ENCODE measurements at regions not wholly inside any gene's neighbourhood (a gene's known extent, or its start where the extent isn't known, plus 50 kb on each side); places are given as distances from the start of the nearest gene placed in this dataset.

GRCh38 chr2:21253311-21254027 is 129.7 kb downstream of the TDRD15 start:
- no peak for DNase-seq (ENCODE audit: low read depth in 2 of 2, low spot score in 1 of 2)

DNA sequence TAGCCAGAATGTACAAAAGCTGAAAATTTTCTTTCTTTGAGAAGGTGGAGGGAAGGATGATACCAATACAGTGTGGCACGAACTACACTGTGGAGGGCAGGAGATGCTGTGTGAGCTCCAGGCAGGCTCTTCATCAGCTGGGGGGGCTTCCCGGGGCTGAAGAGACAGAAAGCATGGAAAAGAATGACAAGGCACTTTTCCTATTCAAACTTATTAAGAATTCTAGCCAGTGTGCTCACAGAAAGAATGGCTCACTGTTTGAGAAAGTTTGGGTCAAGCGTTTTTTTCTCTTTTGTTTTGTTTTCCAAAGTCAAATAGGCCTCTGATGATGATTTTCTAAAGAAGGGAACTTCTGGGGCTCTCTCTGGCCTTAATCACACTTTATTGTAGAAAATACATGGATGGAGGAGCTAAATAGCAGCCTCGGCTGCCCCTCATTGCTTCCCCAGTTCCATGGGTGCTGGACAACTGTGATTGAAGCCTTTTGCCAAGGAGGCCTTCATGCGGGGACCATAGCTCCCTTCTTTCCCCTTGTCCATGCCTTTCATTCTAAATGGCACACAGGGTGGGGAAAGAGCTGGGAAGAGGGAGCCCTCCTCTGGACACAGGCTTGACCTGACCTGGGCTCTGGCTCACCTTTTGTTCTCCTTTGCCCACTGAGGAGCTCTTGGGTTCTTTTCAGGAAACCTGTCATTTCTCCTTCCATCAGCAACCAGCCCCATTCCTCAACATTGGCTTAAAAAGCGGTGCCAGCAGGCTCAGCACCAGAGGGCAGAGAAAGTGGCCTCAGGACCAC is 130.6 kb downstream of the TDRD15 start:
- DNase-seq (ENCODE audit: low read depth in 2 of 2, low spot score in 1 of 2), result no peak

- DNase-seq (ENCODE audit: low read depth in 2 of 2, low spot score in 1 of 2), result no peak
Measured at GRCh38 chr2:21256006-21256405, 132.2 kb downstream of the TDRD15 start.

- no peak for DNase-seq (ENCODE audit: low read depth in 2 of 2, low spot score in 1 of 2)
Measured at GRCh38 chr2:21257621-21258020, 133.9 kb downstream of the TDRD15 start.

DNA sequence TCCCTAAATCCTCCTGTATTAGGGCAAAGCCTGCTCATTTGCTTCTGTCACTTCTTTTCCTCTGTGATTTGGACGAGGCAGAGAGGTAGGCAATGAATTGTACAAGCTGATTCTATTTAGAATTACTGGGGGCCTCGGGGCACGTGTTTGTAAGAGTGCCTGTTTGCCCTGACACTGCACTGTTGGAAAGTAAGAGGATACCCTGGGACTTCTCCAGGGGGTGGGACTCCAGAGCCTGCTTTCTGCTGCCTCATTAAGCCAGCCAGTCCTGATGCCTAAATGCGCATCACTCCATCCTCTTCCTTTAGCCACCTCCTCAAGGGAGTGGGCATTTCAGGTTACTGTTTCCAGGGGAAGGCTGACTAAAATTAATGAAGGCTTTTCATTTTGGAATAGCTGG is 134.3 kb downstream of the TDRD15 start:
- no peak for DNase-seq (ENCODE audit: low read depth in 2 of 2, low spot score in 1 of 2)

GRCh38 chr2:21260311-21260710 is 136.5 kb downstream of the TDRD15 start:
- no peak for DNase-seq (ENCODE audit: low read depth in 2 of 2, low spot score in 1 of 2)

GRCh38 chr2:21261591-21261990 is 137.8 kb downstream of the TDRD15 start:
- no peak for DNase-seq (ENCODE audit: low read depth in 2 of 2, low spot score in 1 of 2)

DNA sequence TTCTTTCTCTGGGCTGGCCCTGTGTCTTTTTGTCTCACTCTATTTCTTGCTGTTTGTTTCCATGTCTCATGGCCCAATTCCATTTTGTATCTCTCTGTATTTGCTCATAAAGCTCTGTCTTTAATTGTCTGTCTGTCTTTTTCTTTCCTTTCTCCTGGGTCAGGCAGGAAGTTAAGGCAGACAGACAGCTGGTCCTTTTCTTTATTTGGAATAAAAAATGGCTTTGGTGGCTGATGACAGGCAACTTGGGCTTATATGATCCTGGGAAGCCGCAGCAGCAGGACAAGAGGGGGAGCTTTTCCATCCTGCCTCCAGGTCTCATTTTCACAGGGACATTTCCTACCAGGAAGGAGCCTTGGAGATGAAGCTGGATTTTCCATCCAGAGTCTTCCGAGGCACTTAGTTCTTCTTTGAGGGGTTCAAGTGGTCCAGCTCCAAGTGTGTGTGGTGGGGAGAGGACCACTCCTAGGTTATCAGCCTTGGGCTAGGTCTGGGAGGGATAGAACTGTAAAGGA is 138.7 kb downstream of the TDRD15 start:
- no peak for DNase-seq (ENCODE audit: low read depth in 2 of 2, low spot score in 1 of 2)

- no peak for DNase-seq (ENCODE audit: low read depth in 2 of 2, low spot score in 1 of 2)
Measured at GRCh38 chr2:21263622-21264021, 139.9 kb downstream of the TDRD15 start.

DNA sequence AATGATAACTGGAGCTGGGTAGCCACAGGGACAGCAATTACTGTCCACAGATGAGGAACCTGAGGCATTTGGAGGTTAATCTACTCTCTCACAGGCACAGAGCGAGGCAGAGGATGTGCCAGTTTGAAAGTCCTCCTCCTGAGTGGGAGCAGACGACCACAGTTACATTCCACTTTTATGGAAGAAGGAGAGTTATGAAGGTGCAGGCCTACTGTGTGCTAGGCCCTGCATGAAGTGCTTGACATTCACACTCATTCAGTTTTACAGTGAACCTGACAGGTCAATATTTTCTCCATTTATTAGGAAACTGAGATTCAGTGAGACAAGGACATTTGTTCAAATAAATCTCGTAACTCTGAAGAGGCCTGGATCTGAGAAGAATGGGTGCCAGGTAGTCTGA is 142.0 kb downstream of the TDRD15 start:
- DNase-seq (ENCODE audit: low read depth in 2 of 2, low spot score in 1 of 2), result no peak

GRCh38 chr2:21267232-21267835 is 143.6 kb downstream of the TDRD15 start:
- no peak for DNase-seq (ENCODE audit: low read depth in 2 of 2, low spot score in 1 of 2)

GRCh38 chr2:21268197-21268877 is 144.6 kb downstream of the TDRD15 start:
- no peak for DNase-seq (ENCODE audit: low read depth in 2 of 2, low spot score in 1 of 2)

DNA sequence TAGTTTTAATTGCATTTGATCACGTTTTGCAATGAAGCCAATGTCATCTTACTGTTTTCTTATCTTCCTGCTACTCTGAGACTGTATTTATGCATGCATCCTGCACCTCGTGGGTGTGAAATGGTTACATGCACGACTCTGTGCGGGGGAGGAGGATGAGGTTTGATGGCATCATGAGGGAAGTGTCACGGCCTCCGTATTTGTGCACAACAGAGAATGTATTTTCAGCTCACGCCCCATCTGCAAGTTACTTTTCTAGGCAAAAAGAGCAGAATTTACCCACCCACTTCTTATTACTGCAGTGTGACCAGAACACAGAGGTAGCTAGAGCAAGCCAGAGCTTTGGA is 145.1 kb downstream of the TDRD15 start:
- DNase-seq (ENCODE audit: low read depth in 2 of 2, low spot score in 1 of 2), result no peak

GRCh38 chr2:21269382-21269781 is 145.6 kb downstream of the TDRD15 start:
- DNase-seq (ENCODE audit: low read depth in 2 of 2, low spot score in 1 of 2), result no peak

GRCh38 chr2:21270083-21270491 is 146.3 kb downstream of the TDRD15 start:
- DNase-seq (ENCODE audit: low read depth in 2 of 2, low spot score in 1 of 2), result no peak

DNA sequence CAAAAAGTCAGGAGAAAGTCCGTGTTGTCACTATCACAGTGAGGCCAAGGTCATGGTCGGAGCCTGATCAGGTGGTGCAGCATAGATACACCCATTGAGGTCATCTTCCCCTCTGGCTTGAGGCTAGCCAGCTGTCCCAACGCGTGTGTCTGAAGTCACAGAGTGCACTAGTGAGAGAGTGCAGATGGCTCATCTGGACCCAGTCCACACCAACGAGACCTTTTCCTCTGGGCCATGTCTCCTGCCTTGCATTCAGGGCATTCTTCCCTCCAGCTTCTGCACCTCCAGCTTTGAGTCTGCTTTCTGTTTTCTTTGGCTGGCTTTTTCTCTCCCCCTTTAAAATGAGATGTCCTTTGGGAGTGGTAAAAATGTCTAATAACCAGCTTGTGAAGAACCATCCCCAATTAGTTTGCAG is 146.9 kb downstream of the TDRD15 start:
- no peak for DNase-seq (ENCODE audit: low read depth in 2 of 2, low spot score in 1 of 2)

- no peak for DNase-seq (ENCODE audit: low read depth in 2 of 2, low spot score in 1 of 2)
Measured at GRCh38 chr2:21276163-21276562, 152.4 kb downstream of the TDRD15 start.

- no peak for DNase-seq (ENCODE audit: low read depth in 2 of 2, low spot score in 1 of 2)
Measured at GRCh38 chr2:21277068-21278056, 153.6 kb downstream of the TDRD15 start.

GRCh38 chr2:21279525-21279924 is 155.8 kb downstream of the TDRD15 start:
- no peak for DNase-seq (ENCODE audit: low read depth in 2 of 2, low spot score in 1 of 2)

GRCh38 chr2:21280793-21281192 is 157.0 kb downstream of the TDRD15 start:
- no peak for DNase-seq (ENCODE audit: low read depth in 2 of 2, low spot score in 1 of 2)
